HG03575 (cell line): ENCODE measurements at regions not wholly inside any gene's neighbourhood (a gene's known extent, or its start where the extent isn't known, plus 50 kb on each side); places are given as distances from the start of the nearest gene placed in this dataset.

Experiments
- ATAC-seq: cut with Tn5 transposase; IDR thresholded peaks from one replicate; pipeline ENCODE4 v1.9.1; 2021; ENCODE audit not compliant: unreplicated experiment, insufficient number of reproducible peaks, low FRiP score; ENCODE audit errors: extremely low read depth

DNA sequence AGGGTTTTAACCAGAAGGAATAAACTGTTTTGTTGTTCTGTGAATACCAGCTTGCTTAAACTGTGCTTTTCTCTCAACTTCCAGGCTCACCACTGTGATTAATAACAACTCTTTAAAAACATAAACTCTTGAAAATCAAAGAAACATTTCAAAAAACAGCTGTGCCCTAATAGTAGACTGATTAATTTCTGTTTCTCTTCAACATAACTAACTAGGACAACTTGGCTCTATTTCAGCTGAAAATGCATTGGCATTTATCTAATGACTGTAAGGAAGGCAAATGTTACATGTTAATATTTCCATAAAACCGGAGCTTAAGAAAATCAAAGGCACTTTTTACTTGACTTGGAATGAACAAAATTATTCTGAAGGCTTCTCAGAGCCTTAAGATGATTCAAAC is 656.1 kb upstream of the NEGR1 start:
- no peak for ATAC-seq

GRCh38 chr1:72937905-72938304 is 655.6 kb upstream of the NEGR1 start:
- no peak for ATAC-seq

- ATAC-seq, result no peak
These were observed 654.6 kb upstream of the NEGR1 start for GRCh38 chr1:72936942-72937341.

GRCh38 chr1:72936151-72936740 is 653.9 kb upstream of the NEGR1 start:
- no peak for ATAC-seq

GRCh38 chr1:72932025-72932424 is 649.7 kb upstream of the NEGR1 start:
- no peak for ATAC-seq

- no peak for ATAC-seq
These were observed 648.2 kb upstream of the NEGR1 start for GRCh38 chr1:72930528-72930927.

GRCh38 chr1:72918940-72919339 is 636.6 kb upstream of the NEGR1 start:
- no peak for ATAC-seq

DNA sequence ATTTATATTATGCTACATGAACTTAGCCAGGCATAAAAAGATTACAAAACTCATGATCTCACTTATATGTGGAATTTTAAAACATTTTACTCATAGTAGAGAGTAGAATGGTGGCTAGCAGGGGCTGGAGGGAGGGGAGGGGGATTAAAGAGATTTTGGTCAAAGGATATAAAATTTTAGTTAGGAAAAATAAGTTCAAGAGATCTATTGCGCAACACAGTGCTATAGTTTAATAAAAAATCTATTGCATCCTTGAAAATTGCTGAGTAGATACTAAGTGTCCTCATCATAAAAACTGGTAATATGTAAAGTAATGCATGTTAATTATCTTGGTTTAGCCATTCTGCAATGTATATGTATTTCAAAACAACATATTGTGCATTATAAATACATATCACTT is 635.6 kb upstream of the NEGR1 start:
- no peak for ATAC-seq

GRCh38 chr1:72915581-72915980 is 633.2 kb upstream of the NEGR1 start:
- ATAC-seq, result no peak

DNA sequence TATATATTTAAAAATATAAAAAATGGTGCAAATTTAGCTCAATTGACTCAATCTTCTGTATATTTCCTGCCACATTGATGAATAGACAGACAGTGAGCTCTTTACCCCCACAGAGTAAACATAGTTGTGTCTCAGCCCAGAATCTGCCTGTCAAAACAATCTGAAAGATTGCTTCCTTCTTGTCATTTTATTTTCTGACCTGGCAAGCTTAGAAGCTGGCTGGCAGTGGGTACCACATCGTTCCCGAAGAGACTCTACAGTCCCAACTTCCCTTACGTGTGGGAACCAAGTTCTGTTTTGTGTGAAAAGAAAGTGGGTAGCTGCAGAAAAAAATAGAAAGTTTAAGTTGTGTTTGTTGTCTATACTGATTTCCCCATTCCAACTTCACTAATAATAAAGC is 629.3 kb upstream of the NEGR1 start:
- ATAC-seq, result no peak

- no peak for ATAC-seq
These were observed 613.9 kb upstream of the NEGR1 start for GRCh38 chr1:72896256-72896655.

DNA sequence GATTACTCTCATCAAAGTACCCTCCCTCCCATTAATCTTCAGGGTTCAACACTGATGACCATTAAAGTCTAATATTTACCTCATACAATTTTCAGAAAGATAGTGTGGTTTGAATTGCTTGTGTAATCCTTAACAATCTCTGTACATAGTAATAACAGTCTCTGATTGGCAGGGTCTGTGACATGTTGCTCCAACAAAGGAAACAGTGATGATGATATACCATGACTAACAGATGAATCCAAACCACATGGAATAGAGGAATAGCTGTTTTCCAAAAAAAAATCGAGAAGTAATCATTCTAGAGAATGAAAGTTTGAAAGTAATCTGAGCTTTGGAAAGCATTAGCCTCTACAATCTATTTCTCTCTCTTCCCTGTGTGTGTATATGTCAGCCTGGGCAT is 610.1 kb upstream of the NEGR1 start:
- ATAC-seq, result no peak

- ATAC-seq, result no peak
These were observed 609.6 kb upstream of the NEGR1 start for GRCh38 chr1:72891976-72892375.

- ATAC-seq, result no peak
These were observed 603.5 kb upstream of the NEGR1 start for GRCh38 chr1:72885841-72886240.

DNA sequence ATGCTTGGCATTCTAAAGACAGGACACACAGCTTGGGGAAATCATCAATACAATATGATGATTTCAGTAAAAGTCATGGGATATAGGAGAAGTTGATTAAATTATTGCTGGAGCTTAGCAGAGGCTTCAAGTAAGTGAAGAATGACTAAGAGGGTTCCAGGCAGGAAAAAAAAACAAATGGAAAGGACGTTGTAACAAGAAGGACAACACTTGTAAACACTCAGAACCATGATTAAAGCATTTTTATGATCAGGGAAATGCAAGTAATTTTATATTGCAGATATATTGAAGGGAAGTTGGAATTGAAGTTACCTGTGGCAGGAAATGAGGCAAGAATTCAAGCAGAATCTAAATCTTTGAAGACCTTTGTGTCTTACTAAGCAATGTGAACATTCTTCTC is 602.7 kb upstream of the NEGR1 start:
- ATAC-seq, result no peak

- ATAC-seq, result no peak
These were observed 587.5 kb upstream of the NEGR1 start for GRCh38 chr1:72869873-72870272.

- ATAC-seq, result no peak
These were observed 587.1 kb upstream of the NEGR1 start for GRCh38 chr1:72869441-72869840.

DNA sequence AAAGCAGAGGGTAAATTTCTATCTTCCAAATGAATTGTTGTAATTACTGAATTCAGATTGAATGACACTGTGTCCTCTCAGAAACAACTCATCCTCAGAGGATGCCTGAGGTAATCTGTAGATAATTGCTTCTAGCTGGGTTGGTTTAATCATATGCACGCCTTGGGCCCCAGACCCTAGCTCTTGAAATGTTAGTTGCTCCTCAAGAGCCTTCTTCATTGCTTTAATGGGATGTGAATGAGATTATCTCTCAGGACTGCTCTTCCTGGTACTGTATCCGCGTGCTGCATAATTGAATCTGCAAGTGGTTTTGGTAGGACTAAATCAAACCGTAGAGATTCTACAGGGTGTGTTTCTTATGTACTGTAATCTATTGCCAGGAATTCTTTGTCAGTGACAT is 569.3 kb upstream of the NEGR1 start:
- no peak for ATAC-seq

- ATAC-seq, result no peak
These were observed 566.7 kb upstream of the NEGR1 start for GRCh38 chr1:72848997-72849396.

DNA sequence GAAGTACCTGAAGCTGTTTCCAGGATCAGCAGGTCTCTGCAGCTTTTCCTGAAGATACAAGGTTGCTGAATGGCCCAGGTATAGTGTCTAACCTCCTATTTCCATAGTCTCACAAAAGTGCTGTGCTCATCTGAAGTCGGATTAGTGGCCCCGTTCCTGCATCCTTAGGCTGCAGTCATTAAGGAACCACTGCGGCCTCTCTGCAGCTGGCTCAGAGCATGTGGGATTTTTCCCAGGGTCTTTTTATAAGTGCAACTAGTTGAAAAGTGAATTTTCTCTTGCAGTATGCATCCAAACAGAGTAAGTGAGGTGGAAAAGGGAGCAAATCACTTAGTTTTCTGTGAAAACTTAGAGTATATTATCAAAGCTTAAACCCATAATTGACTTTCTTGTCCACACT is 565.3 kb upstream of the NEGR1 start:
- no peak for ATAC-seq

DNA sequence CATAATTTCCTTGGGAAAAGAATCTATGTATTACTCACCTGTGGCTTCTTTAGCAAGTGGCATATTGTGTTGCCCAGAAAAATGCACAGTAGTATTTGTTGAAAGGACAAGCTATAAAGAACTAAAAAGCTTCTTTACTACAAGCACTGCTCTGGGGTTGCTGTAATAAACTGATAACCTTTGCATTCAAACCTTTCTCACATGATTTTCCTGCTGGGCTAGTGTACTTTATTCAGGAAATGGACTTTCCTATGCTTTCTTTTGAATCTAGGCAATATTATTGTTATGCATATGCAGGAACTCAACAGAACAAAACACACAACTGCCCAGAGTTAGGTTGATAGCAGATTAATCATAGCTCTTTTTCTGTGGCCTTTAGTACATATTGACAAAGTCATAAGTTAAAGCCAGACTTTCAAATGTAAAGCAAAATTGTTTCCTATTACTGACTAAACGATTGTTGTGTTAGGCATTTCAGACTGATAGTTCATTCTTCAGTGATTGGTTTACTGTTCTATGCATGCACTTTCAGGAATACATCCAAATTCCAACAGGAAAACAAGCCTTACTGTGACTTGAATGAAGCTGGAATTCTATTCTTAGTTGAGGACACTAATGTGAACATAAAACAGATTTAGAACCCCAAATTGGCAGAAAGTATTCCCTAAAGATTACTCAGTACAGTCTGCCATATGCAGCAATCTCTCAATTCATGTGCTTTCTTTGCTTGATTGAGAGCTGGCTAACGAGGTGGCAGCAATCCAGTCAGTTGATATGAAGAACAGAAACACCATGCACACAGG is 564.3 kb upstream of the NEGR1 start:
- ATAC-seq, result no peak
